Body of pancreas (tissue), 4 donors: ENCODE measurements at regions not wholly inside any gene's neighbourhood (a gene's known extent, or its start where the extent isn't known, plus 50 kb on each side); places are given as distances from the start of the nearest gene placed in this dataset.

Source experiments
- POLR2A ChIP-seq, 3 donors: fragments of 450-650 bp; IDR thresholded peaks; one replicate each; pipeline ENCODE4 v1.6.1; 2016; ENCODE audit warnings: antibody characterized with exemption in 3 of 3, mild to moderate bottlenecking in 2 of 3
- TF ChIP-seq, protein P1 (sequence below), 7 experiments: fragments of 450-650 bp in 4 of 7; fragments of 200-600 bp in 3 of 7; sonication (generic) in 3 of 7; IDR thresholded peaks; one replicate each; pipeline ENCODE4 v1.5.1; 2016 to 2019; ENCODE audit warnings: antibody characterized with exemption in 7 of 7

DNA sequence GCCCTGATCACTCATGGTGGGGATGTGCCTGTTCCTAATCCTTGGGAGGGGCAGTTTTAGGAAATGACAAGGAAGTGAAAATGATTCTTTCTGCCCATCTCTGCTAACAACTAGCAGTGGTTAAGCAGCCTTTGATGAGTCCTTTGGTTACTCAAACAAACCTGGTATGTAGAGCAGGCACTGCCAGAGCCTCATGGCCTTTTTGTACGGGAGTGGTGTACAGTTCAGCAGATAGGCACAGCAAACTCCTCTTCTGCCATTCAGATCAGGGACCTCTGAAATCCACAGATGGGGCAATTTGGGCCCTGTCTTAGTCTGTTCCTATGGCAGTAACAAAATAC lies 66.2 kb downstream of the FZD4 start:
- TF ChIP-seq, protein P1, sequence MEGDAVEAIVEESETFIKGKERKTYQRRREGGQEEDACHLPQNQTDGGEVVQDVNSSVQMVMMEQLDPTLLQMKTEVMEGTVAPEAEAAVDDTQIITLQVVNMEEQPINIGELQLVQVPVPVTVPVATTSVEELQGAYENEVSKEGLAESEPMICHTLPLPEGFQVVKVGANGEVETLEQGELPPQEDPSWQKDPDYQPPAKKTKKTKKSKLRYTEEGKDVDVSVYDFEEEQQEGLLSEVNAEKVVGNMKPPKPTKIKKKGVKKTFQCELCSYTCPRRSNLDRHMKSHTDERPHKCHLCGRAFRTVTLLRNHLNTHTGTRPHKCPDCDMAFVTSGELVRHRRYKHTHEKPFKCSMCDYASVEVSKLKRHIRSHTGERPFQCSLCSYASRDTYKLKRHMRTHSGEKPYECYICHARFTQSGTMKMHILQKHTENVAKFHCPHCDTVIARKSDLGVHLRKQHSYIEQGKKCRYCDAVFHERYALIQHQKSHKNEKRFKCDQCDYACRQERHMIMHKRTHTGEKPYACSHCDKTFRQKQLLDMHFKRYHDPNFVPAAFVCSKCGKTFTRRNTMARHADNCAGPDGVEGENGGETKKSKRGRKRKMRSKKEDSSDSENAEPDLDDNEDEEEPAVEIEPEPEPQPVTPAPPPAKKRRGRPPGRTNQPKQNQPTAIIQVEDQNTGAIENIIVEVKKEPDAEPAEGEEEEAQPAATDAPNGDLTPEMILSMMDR (IDR thresholded peaks at IDR 0.05) = no peak
- no peak for TF ChIP-seq POLR2A (IDR thresholded peaks at IDR 0.05)
